C4-2B (cell line): ENCODE measurements at regions not wholly inside any gene's neighbourhood (a gene's known extent, or its start where the extent isn't known, plus 50 kb on each side); places are given as distances from the start of the nearest gene placed in this dataset.

Experiments
- CTCF ChIP-seq: fragments of 450-650 bp; conservative IDR thresholded peaks from 2 replicates; pipeline ENCODE4 v1.5.1; 2017; ENCODE audit warnings: mild to moderate bottlenecking
- ZFX ChIP-seq: fragments of 450-650 bp; IDR thresholded peaks from 2 replicates; pipeline ENCODE4 v1.6.1; 2017

- TF ChIP-seq CTCF (no peak), ZFX (no peak)
Observed at GRCh38 chrX:10990418-10990817, 120.7 kb upstream of the HCCS start.
